ENCODE measurements at regions not wholly inside any gene's neighbourhood (a gene's known extent, or its start where the extent isn't known, plus 50 kb on each side); places are given as distances from the start of the nearest gene placed in this dataset.
A peak's percentile ranks its signal among the peaks of the same experiment; 100 is the strongest.

DNA sequence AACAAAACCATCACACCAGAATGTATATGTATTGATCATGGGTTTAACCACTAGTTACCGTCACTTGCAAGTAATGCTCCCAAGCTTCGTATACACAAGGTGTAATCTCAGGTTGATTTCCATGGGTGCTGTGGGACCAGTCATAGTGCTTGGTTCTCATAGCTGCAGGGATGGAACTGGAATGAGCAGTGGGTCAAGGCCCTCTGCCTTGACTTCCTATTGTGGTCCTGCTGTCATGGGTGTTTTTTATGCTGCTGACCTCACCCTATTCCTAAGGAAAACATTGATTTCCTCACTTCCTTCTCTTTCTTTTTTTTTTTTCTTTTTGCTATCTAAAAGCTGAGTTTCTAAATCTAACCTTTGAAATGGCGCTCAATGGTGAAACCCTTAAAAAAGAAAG lies 325.6 kb upstream of the RASGRP1 start:
- no peak for DNase-seq (ENCODE audit: extremely low read depth in 1 of 11, low read depth in 9 of 11, low spot score in 4 of 11)

DNA sequence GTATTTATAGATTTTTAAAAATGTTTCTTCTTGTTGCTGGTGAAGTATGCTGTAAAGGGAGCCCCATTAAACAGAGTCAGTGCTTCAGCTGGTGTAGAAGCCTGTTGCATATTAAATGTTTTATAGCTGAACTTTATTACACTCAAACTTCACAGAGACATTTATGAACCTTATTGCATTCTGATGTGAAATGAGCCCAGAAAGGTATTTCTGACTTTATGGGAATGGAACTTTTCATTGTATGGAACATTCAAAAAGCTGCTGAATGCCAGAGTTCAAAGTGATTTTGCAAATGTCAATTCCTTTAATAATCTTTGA lies 329.3 kb upstream of the RASGRP1 start:
- no peak for DNase-seq (ENCODE audit: extremely low read depth in 1 of 11, low read depth in 9 of 11, low spot score in 4 of 11)

DNA sequence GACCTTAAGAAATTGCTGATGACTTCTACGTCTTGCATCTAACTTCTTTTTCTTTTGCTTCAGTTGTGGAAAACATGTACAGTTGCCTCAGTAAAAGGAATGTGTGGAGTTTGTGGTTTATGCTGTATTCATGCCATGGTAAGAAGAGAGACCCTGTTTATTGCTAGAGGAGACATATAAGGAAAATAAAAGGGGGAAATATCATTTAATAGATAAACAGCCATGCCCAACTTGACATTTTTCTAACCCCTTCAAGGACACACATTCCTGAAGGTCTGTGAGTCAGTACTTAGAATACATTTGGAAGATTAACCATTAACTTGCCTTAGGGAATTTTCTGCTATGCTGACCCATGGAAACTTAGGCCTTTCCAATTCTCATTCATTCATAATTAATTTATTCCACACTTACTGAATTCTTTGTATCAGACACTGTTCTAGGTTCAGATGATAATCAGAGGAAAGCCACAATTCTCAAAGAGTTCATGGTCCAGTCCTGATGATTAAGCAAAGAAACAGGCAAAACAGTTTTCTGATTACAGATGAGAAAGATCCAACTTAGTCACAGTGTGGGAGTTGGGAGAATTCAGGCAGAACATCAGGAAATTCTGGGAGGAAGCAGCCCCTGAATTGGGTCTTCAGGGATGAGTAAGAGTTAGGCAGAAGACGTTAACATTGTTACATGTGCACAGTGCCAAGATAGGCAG lies 329.8 kb upstream of the RASGRP1 start:
- DNase-seq (ENCODE audit: extremely low read depth in 1 of 11, low read depth in 9 of 11, low spot score in 4 of 11) = peak in 1 of 11 donors; percentile 46

GRCh38 chr15:38895326-38896255 lies 331.0 kb upstream of the RASGRP1 start:
- DNase-seq (ENCODE audit: extremely low read depth in 1 of 11, low read depth in 9 of 11, low spot score in 4 of 11) = no peak

- no peak for DNase-seq (ENCODE audit: extremely low read depth in 1 of 11, low read depth in 9 of 11, low spot score in 4 of 11)
Observed at GRCh38 chr15:38896647-38897046, 332.0 kb upstream of the RASGRP1 start.

GRCh38 chr15:38897551-38897950 lies 332.9 kb upstream of the RASGRP1 start:
- no peak for DNase-seq (ENCODE audit: extremely low read depth in 1 of 11, low read depth in 9 of 11, low spot score in 4 of 11)

DNA sequence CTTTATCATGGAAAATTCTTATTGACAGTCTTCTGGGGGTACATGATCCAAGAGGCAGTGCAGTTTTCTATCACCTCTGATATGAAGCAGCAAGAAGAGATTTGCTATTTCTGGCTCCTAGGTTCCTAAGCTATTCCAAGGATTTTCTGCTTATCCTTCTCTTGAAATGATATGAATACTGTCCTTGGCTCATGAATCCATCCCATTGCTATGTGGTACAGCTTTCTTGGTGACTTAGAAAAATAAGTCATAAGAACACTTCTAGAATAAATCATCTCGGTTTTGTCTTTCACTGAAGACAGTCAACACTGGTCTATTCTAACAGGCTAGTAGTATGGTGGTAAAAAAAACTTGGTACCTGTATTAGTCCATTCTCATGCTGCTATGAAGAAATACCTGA lies 333.6 kb upstream of the RASGRP1 start:
- DNase-seq (ENCODE audit: extremely low read depth in 1 of 11, low read depth in 9 of 11, low spot score in 4 of 11) = no peak

GRCh38 chr15:38899300-38899699 lies 334.7 kb upstream of the RASGRP1 start:
- no peak for DNase-seq (ENCODE audit: extremely low read depth in 1 of 11, low read depth in 9 of 11, low spot score in 4 of 11)

- DNase-seq (ENCODE audit: extremely low read depth in 1 of 11, low read depth in 9 of 11, low spot score in 4 of 11) = no peak
Observed at GRCh38 chr15:38904298-38904697, 339.7 kb upstream of the RASGRP1 start.

DNA sequence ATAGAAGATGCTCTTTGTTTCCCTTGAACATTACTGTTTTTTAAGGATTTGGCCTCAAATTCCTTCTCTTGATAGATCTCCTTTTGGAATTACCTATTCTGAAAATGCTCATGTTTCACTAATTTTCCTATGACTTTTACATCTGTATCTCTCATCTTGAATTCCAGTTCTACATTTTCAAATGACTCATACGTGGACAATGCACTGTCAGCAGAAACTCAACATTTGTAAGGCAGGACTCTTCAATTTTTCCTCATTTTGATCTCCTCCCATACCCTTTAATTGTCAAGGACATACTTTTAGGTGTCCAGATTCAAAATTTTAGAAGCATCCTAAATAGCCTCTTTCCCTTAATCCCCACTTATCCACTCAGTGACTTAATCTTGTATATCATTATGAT lies 341.0 kb upstream of the RASGRP1 start:
- no peak for DNase-seq (ENCODE audit: extremely low read depth in 1 of 11, low read depth in 9 of 11, low spot score in 4 of 11)

DNA sequence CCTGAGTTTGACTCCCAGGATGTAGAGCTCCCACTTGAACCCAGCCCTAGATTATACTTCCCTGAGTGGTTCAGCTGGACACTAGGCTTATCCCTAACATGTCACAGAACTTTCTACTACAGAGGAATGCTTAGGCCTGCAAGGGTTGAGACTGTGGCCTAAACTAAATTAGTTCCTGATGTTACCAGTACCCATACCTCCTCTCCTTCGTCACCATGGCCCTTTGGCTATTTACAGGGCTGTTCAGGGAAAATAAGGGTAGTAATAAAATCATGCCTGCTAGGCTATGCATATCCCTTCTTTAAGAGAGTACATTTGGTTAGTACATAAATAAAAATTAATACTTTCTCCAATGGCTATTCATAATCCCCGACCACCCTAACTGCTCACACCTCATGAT lies 356.4 kb upstream of the RASGRP1 start:
- no peak for DNase-seq (ENCODE audit: extremely low read depth in 1 of 11, low read depth in 9 of 11, low spot score in 4 of 11)

DNA sequence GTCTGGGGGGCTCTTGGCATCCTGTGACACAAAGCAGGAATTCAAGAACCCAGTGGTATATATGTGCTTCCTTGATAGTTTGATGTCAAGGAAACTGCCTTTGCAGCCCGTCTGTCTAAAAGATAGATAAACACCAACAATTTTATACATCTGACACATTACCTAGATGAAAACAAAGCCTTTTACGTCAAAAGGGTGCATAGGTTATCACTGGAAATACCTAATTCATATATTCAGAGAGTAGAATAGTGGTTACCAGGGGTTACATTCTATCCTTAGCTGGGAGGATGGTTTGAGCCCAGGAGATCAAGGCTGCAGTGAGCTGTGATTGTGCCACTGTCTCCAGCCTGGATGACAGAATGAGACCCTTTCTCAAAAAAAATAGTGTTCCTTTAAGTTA lies 356.9 kb upstream of the RASGRP1 start:
- no peak for DNase-seq (ENCODE audit: extremely low read depth in 1 of 11, low read depth in 9 of 11, low spot score in 4 of 11)

GRCh38 chr15:38928431-38928830 lies 363.8 kb upstream of the RASGRP1 start:
- no peak for DNase-seq (ENCODE audit: extremely low read depth in 1 of 11, low read depth in 9 of 11, low spot score in 4 of 11)

- no peak for DNase-seq (ENCODE audit: extremely low read depth in 1 of 11, low read depth in 9 of 11, low spot score in 4 of 11)
Observed at GRCh38 chr15:38930851-38931572, 366.4 kb upstream of the RASGRP1 start.

GRCh38 chr15:38941399-38941953 lies 376.9 kb upstream of the RASGRP1 start:
- peak in 10 of 11 donors; percentile 32 to 72 (median 54) for DNase-seq (ENCODE audit: extremely low read depth in 1 of 11, low read depth in 9 of 11, low spot score in 4 of 11)

DNA sequence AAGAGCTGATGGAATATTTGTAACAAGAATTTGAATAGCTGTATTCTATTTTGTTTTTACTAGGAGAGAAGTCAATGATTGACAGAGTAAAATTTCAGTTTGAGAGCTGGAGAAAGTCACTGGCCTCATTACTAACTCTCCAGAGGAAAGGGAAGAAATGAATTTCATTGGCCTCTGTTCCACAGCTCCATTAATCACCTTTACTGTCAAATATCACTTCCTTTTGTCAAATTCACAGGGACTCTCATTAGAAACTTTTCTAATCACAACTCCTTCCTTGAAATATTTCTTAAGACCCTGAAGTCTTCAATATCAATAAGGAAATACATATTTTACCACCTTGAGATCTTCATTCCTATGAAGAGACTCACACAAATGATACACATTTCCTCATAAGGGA lies 379.9 kb upstream of the RASGRP1 start:
- DNase-seq (ENCODE audit: extremely low read depth in 1 of 11, low read depth in 9 of 11, low spot score in 4 of 11) = peak in 1 of 11 donors; percentile 8

DNA sequence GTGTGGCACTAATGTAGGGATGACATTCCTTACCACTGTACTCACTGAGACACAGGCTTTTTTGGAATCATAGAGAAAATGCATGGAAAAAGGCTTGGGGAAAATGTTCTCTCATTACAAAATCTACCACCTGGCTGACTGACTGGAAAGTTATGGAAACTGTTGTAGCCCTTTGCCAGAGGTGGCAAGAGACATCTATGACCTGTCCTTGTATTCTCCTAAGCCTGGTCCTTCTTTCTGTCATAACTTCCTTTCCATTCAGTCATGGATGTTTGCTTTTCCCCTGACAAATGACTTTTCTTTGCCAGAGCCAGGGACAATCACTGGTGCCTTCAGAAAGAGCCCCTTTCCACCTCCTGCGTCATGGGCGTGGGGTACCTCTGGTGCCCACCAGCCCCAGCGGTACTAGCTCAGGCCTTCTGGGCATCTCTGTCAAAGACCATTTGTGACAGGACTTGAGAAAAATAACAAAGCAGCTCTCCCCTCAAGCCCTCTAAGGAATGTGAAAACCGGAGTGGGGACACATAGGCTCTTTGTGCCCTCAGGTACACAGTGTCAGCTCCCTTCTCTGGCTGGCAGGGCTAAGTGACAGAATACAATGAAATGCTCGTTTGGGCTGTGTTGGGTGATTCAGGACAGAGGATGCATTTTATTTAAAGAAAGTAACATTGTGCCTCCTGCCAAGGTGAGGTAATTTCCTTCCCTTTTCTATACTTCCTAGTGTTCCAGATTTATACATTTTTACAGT lies 381.1 kb upstream of the RASGRP1 start:
- no peak for DNase-seq (ENCODE audit: extremely low read depth in 1 of 11, low read depth in 9 of 11, low spot score in 4 of 11)

DNA sequence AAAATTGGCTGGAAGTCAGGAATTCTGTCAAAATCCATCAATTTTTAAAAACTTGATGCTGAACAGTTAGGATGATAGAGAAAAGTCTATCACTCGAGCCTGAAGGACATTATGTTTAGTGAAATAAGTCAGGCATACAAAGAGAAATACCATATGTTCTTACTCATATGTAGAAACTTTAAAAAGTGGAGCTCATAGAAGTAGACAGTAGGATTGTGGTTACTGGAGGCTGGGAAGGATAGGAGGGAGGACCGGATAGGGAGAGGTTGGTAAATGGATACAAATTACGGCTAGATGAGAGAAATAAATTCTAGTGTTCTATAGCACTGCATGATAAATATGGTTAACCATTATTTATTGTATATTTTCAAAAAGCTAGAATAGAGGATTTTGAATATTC lies 389.5 kb upstream of the RASGRP1 start:
- DNase-seq (ENCODE audit: extremely low read depth in 1 of 11, low read depth in 9 of 11, low spot score in 4 of 11) = no peak

DNA sequence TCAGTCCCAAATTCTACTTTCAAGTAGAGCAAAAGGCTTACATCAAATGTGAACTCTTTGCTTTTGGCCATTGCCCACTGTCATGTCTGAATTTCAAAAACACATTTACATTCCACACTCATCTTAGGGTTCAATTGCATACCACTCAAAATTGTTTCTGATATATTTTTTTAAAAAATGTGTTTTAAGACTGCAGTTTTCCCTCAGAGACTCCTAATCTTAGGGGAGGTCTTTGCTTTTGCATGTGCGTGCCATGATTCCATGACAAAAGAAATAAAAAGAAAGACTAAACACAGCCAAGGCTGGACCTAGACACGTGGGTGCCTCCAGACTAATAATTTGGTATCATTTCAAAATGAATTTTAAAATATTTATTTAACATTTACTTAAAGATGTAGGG lies 396.8 kb upstream of the RASGRP1 start:
- DNase-seq (ENCODE audit: extremely low read depth in 1 of 11, low read depth in 9 of 11, low spot score in 4 of 11) = no peak
